ENCODE measurements at regions not wholly inside any gene's neighbourhood (a gene's known extent, or its start where the extent isn't known, plus 50 kb on each side); places are given as distances from the start of the nearest gene placed in this dataset.

DNA sequence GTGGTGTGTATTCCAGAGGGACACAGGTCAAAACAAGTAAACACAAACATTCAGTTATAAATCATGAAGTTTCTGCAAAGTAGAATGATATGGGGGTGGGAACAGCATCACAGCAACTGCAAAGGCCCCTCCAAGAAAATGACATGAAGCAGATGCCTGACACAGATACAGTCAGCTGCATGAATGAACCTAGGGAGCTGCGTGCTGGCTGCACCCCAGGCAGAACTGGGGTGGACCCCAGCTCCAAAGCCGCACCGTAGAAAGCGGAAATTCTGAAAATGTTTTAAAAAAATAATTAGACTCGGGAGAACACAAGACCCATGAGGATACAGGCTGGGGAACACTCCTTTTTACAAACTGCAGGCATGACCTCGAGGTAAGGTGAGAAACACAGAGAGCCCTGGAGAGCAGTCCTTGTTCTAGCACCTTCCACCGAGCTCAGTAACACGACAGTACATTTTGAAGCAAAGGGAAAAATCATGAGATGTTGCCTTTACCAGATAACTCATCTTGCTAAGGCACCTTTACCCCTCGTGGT, 323.8 kb downstream of the SOX9 start:
- H3K27me3 ChIP-seq (ENCODE audit: insufficient read depth, low read length, poor library complexity, severe bottlenecking) = no peaks in the 10 kb centered on the region
- H3K4me1 ChIP-seq (ENCODE audit: insufficient read depth, low read length, poor library complexity, severe bottlenecking) = no peaks in the 10 kb centered on the region
- no peak overlapping the region for H3K4me3 ChIP-seq (ENCODE audit: low read length, poor library complexity, severe bottlenecking)
- peaks cover 10% of the 10 kb centered on the region; the same call in 1 of the 2 replicates for H3K9me3 ChIP-seq (ENCODE audit: insufficient read depth, low read depth, low read length)
- TF ChIP-seq, protein P1, sequence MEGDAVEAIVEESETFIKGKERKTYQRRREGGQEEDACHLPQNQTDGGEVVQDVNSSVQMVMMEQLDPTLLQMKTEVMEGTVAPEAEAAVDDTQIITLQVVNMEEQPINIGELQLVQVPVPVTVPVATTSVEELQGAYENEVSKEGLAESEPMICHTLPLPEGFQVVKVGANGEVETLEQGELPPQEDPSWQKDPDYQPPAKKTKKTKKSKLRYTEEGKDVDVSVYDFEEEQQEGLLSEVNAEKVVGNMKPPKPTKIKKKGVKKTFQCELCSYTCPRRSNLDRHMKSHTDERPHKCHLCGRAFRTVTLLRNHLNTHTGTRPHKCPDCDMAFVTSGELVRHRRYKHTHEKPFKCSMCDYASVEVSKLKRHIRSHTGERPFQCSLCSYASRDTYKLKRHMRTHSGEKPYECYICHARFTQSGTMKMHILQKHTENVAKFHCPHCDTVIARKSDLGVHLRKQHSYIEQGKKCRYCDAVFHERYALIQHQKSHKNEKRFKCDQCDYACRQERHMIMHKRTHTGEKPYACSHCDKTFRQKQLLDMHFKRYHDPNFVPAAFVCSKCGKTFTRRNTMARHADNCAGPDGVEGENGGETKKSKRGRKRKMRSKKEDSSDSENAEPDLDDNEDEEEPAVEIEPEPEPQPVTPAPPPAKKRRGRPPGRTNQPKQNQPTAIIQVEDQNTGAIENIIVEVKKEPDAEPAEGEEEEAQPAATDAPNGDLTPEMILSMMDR (conservative IDR thresholded peaks at IDR 0.05; ENCODE audit: low read length) = no peak
- TF ChIP-seq EZH2phosphoT487 (IDR thresholded peaks at IDR 0.05; ENCODE audit: borderline replicate concordance) = no peak
- H3F3A ChIP-seq (ENCODE audit: low read depth) = no peaks in the 10 kb centered on the region
- H3K9me2 ChIP-seq (replicated peaks; ENCODE audit: low read depth, low read length) = no peaks in the 10 kb centered on the region
- H2AFZ ChIP-seq (ENCODE audit: low read length) = no peak overlapping the region
- no peaks in the 10 kb centered on the region for H3K79me2 ChIP-seq (ENCODE audit: insufficient read depth, low read length)
- no peak overlapping the region for H3K9ac ChIP-seq (ENCODE audit: low read depth, low read length, poor library complexity, severe bottlenecking)
- H3K4me2 ChIP-seq (ENCODE audit: low read depth, low read length, poor library complexity, severe bottlenecking) = no peak overlapping the region
- H4K20me1 ChIP-seq (ENCODE audit: insufficient read depth, low read length, poor library complexity, severe bottlenecking) = no peaks in the 10 kb centered on the region
- H3K36me3 ChIP-seq (ENCODE audit: insufficient read depth, low read length) = no peaks in the 10 kb centered on the region

DNA sequence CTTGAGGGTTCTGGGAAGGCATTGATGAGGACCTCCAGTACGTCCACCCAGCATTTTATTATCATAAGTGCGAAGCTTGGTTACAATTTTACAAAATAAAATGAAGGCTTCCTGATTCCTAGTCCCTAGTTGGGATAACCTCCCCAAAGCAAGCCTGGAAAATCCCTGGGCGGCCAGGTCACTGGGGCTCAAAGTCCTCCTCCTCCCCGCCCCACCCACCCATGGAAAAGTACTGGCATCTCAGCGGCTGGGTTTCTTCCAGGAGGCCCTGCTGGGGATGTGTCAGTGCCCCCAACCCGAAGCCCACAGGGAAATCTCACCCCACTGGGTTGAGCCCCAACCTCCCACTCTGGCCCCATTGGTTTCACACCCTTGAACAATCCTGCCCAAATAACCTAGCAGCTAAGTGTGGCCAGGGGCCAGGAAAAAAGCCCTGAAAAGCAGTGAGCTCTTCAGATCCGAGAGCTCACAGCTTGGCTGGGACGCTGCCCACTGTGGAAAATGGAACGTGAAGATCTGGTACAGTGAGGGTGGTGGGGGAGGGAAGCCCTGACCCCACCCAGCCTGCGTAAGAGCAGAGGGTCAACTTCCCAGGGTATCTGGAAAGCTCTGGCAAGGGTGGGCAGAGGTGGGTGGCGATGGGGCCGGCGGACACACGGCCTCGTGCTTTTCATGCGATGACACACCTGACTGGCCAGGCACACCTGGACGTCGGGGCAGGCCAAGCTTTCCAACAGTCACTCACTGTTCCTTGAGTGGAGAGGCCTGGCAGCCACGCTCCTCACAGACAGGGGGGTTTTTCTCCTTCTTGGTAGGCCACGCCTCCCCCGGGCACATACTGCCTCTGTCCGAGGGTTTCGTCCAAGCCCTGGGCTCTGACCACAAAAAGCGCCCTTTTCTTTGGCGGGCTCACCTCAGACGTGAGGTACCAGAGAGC, 324.5 kb downstream of the SOX9 start:
- H3F3A ChIP-seq (ENCODE audit: low read depth) = no peaks in the 10 kb centered on the region
- no peak overlapping the region for H3K4me3 ChIP-seq (ENCODE audit: low read length, poor library complexity, severe bottlenecking)
- no peaks in the 10 kb centered on the region for H3K4me1 ChIP-seq (ENCODE audit: insufficient read depth, low read length, poor library complexity, severe bottlenecking)
- H3K79me2 ChIP-seq (ENCODE audit: insufficient read depth, low read length) = no peaks in the 10 kb centered on the region
- H3K36me3 ChIP-seq (ENCODE audit: insufficient read depth, low read length) = no peaks in the 10 kb centered on the region
- no peaks in the 10 kb centered on the region for H4K20me1 ChIP-seq (ENCODE audit: insufficient read depth, low read length, poor library complexity, severe bottlenecking)
- H3K4me2 ChIP-seq (ENCODE audit: low read depth, low read length, poor library complexity, severe bottlenecking) = no peak overlapping the region
- 0 out of 2 replicates have a peak, but pooled peaks cover 4% of the 10 kb centered on the region for H3K9me3 ChIP-seq (ENCODE audit: insufficient read depth, low read depth, low read length)
- no peaks in the 10 kb centered on the region for H3K27me3 ChIP-seq (ENCODE audit: insufficient read depth, low read length, poor library complexity, severe bottlenecking)
- H3K9ac ChIP-seq (ENCODE audit: low read depth, low read length, poor library complexity, severe bottlenecking) = no peak overlapping the region
- TF ChIP-seq, protein P1 (conservative IDR thresholded peaks at IDR 0.05; ENCODE audit: low read length) = no peak
- TF ChIP-seq EZH2phosphoT487 (IDR thresholded peaks at IDR 0.05; ENCODE audit: borderline replicate concordance) = no peak
- no peak overlapping the region for H2AFZ ChIP-seq (ENCODE audit: low read length)
- no peaks in the 10 kb centered on the region for H3K9me2 ChIP-seq (replicated peaks; ENCODE audit: low read depth, low read length)

DNA sequence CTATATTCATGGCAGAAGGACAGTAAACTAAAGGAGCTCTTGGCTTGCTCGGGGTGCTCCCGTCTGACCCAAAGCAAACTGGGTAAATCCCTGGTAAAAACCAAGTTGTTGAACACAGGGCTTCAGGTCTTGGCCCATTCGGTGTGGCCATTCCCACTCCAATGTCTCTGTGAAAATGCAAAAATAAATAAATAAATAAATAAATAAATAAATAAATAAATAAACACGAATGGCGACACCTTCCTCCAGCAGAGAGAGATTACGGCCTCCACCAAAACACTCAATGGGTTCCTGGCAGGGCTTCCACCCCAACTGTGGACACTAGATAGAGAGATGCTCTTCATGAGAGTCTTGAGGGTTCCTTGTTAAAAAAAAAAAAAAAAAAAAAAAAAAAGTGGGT, 325.3 kb downstream of the SOX9 start:
- Histone ChIP-seq H3K27me3 (ENCODE audit: insufficient read depth, low read length, poor library complexity, severe bottlenecking) (no peaks in the 10 kb centered on the region), H3K9ac (ENCODE audit: low read depth, low read length, poor library complexity, severe bottlenecking) (no peak overlapping the region), H4K20me1 (ENCODE audit: insufficient read depth, low read length, poor library complexity, severe bottlenecking) (no peaks in the 10 kb centered on the region), H2AFZ (ENCODE audit: low read length) (no peak overlapping the region), H3K9me2 (replicated peaks; ENCODE audit: low read depth, low read length) (no peaks in the 10 kb centered on the region), H3K4me2 (ENCODE audit: low read depth, low read length, poor library complexity, severe bottlenecking) (no peak overlapping the region), H3K79me2 (ENCODE audit: insufficient read depth, low read length) (no peaks in the 10 kb centered on the region), H3F3A (ENCODE audit: low read depth) (no peaks in the 10 kb centered on the region), H3K36me3 (ENCODE audit: insufficient read depth, low read length) (no peaks in the 10 kb centered on the region), H3K9me3 (ENCODE audit: insufficient read depth, low read depth, low read length) (0 out of 2 replicates have a peak, but pooled peaks cover 4% of the 10 kb centered on the region), H3K4me3 (ENCODE audit: low read length, poor library complexity, severe bottlenecking) (no peak overlapping the region), H3K4me1 (ENCODE audit: insufficient read depth, low read length, poor library complexity, severe bottlenecking) (no peaks in the 10 kb centered on the region)
- TF ChIP-seq, protein P1 (conservative IDR thresholded peaks at IDR 0.05; ENCODE audit: low read length) = no peak
- TF ChIP-seq EZH2phosphoT487 (IDR thresholded peaks at IDR 0.05; ENCODE audit: borderline replicate concordance) = no peak

All from Loucy (cell line).